ENCODE measurements at regions not wholly inside any gene's neighbourhood (a gene's known extent, or its start where the extent isn't known, plus 50 kb on each side); places are given as distances from the start of the nearest gene placed in this dataset.

- intact Hi-C loops (cut with DNase I; ENCODE audit: low total_unique reads) = no loop called here
- Histone ChIP-seq H3K4me1 (peaks cover 6 to 47% (median 22%) of the 10 kb centered on the region in 4 donors), H3K4me3 (no peak overlapping the region), H3K27me3 (no peaks in the 10 kb centered on the region), H3K36me3 (no peaks in the 10 kb centered on the region), H3K9me3 (no peaks in the 10 kb centered on the region), H3K27ac (peak overlapping the region in 3 of 5 donors; percentile 11 to 47 (median 40))
- TF ChIP-seq POLR2AphosphoS5 (IDR thresholded peaks at IDR 0.05) (no peak), CTCF (IDR thresholded peaks at IDR 0.05) (no peak), EP300 (IDR thresholded peaks at IDR 0.05) (no peak), POLR2A (IDR thresholded peaks at IDR 0.05) (no peak)
- peak in 1 of 2 donors; percentile 23 for DNase-seq
- 3 to 38% (median 16%) methylated on average over 3 of the region's 3 CpGs for WGBS, 5 donors
Observed at GRCh38 chr2:181805228-181806038, 86.1 kb upstream of the ITPRID2 start.

- intact Hi-C loops (cut with DNase I; ENCODE audit: low total_unique reads) = no loop called here
- Histone ChIP-seq H3K9me3 (no peaks in the 10 kb centered on the region), H3K4me1 (peaks cover 6 to 53% (median 25%) of the 10 kb centered on the region in 4 donors), H3K27me3 (no peaks in the 10 kb centered on the region), H3K36me3 (no peaks in the 10 kb centered on the region), H3K27ac (peak overlapping the region in 3 of 5 donors; percentile 11 to 47 (median 40)), H3K4me3 (no peak overlapping the region)
- 5 to 13% (median 11%) methylated on average over 1 of the region's 1 CpG for WGBS, 5 donors
- TF ChIP-seq POLR2A (IDR thresholded peaks at IDR 0.05) (no peak), CTCF (IDR thresholded peaks at IDR 0.05) (no peak), POLR2AphosphoS5 (IDR thresholded peaks at IDR 0.05) (no peak), EP300 (IDR thresholded peaks at IDR 0.05) (no peak)
- DNase-seq = no peak
Observed at GRCh38 chr2:181806039-181806392, 85.5 kb upstream of the ITPRID2 start.

GRCh38 chr2:181807526-181807925 lies 84.0 kb upstream of the ITPRID2 start:
- Histone ChIP-seq H3K36me3 (no peaks in the 10 kb centered on the region), H3K27ac (no peak overlapping the region), H3K9me3 (no peaks in the 10 kb centered on the region), H3K27me3 (no peaks in the 10 kb centered on the region), H3K4me3 (no peak overlapping the region), H3K4me1 (peaks cover 6 to 63% (median 33%) of the 10 kb centered on the region in 4 donors)
- no peak for DNase-seq
- TF ChIP-seq CTCF (IDR thresholded peaks at IDR 0.05) (no peak), EP300 (IDR thresholded peaks at IDR 0.05) (no peak)
- intact Hi-C loops (cut with DNase I; ENCODE audit: low total_unique reads) = no loop called here
- WGBS, 5 donors = 67 to 98% (median 88%) methylated on average over 2 of the region's 2 CpGs

- intact Hi-C loops (cut with DNase I; ENCODE audit: low total_unique reads) = no loop called here
- Histone ChIP-seq H3K9me3 (no peaks in the 10 kb centered on the region), H3K27me3 (no peaks in the 10 kb centered on the region), H3K4me3 (no peak overlapping the region), H3K27ac (peak overlapping the region; percentile 69 to 96 (median 81)), H3K4me1 (peaks cover under 1 to 48% (median 21%) of the 10 kb centered on the region in 4 donors), H3K36me3 (no peaks in the 10 kb centered on the region)
- DNase-seq = peak; percentile 45 to 90
- WGBS, 5 donors = 29 to 49% (median 31%) methylated on average over 9 of the region's 9 CpGs
- peak; percentile 47 to 91 (median 79) for TF ChIP-seq POLR2AphosphoS5 (IDR thresholded peaks at IDR 0.05)
- no peak for TF ChIP-seq EP300 (IDR thresholded peaks at IDR 0.05)
Observed at GRCh38 chr2:181810823-181811695, 80.5 kb upstream of the ITPRID2 start.

All from stomach (tissue), 8 donors.